HG03575 (cell line): ENCODE measurements at regions not wholly inside any gene's neighbourhood (a gene's known extent, or its start where the extent isn't known, plus 50 kb on each side); places are given as distances from the start of the nearest gene placed in this dataset.

Experiments
- ATAC-seq: cut with Tn5 transposase; IDR thresholded peaks from one replicate; pipeline ENCODE4 v1.9.1; 2021; ENCODE audit not compliant: unreplicated experiment, insufficient number of reproducible peaks, low FRiP score; ENCODE audit errors: extremely low read depth

- ATAC-seq = no peak
These were observed 72.9 kb downstream of the SLC10A2 start for GRCh38 chr13:102993348-102993747.

- ATAC-seq = no peak
These were observed 82.0 kb downstream of the SLC10A2 start for GRCh38 chr13:102984210-102984609.

- ATAC-seq = no peak
These were observed 82.7 kb downstream of the SLC10A2 start for GRCh38 chr13:102983496-102983895.

DNA sequence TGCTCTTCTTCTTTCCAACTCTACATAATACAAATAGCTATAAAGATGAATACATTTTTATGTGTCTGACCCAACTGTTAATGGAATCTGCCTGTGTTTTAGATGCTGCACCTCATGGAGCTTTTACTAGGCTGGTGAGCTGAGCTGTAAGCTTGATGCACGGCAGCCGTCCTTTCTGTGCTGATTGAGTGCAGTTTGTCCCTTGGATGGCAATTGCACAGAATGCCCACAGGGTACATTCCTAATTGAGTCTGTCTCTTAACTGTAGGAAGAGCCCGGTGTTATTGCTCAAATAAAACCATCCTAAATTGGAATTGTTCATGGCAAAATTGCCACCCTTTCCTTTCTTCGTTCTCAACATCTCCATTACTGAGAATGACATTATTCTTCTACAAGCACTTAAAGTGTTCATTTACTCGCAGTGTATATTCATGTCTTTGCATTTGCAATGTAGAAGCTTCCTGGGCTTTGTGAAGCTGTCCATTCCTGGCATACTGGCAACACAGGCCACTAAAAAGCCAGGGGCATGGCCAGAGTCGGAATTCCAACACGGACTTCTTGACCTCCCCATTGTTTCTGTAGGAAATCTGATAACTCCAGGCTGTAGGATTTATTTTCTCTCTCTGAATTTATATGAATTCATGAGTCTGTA, 85.8 kb downstream of the SLC10A2 start:
- ATAC-seq = no peak

DNA sequence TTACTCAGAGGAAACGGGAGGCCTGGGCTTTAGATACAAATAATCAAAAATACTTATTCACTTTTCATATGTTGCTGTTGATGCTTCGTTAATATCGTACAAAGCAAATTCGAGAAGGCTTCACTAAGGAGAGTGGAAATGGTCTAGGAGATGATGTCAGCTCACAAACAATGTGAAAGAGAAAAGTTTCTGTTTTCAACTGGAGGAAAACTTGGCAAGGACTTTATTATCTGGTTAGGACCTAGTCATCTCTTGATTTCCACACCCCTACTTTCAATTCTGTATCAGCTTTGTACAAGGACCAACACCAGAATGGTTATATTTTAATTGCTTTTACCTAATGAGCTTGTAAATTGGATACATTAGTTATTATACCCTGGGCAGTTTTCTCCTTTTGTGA, 88.0 kb downstream of the SLC10A2 start:
- no peak for ATAC-seq

GRCh38 chr13:102977471-102977870, 88.7 kb downstream of the SLC10A2 start:
- no peak for ATAC-seq

GRCh38 chr13:102974317-102975087, 91.7 kb downstream of the SLC10A2 start:
- ATAC-seq = no peak

DNA sequence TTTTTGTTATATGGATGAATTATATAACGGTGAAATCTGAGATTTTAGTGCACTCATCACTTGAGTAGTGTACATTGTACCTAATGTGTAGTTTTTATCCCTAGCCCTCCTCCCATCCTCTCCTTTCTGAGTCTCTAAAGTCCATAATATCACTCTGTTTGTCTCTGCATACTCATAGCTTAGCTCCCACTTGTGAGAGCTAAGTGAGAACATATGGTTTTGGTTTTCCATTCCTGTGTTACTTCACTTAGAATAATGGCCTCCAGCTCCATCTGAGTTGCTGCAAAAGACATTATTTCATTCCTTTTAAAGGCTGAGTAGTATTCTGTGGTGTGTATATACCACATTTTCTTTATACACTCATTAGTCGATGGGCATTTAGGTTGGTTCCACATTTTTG, 94.0 kb downstream of the SLC10A2 start:
- no peak for ATAC-seq

DNA sequence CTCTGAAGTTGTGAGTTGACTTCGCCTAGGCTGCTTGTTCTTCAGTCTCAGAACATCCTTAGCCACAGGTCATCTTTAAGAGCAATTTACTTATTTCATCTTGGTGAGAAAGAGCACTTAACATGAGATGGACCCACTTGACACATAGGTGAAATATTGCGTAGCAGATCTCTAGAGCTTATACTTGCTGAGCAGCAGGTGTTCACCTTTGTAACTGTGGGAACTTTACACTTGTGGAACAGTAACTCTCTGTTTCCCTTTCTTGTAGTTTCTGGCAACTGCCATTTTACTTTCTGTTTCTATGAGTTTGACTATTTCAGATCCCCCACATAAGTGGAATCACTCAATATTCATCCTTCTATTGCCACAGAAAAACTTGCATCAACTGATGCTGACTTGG, 95.7 kb downstream of the SLC10A2 start:
- peak; percentile 96 for ATAC-seq

DNA sequence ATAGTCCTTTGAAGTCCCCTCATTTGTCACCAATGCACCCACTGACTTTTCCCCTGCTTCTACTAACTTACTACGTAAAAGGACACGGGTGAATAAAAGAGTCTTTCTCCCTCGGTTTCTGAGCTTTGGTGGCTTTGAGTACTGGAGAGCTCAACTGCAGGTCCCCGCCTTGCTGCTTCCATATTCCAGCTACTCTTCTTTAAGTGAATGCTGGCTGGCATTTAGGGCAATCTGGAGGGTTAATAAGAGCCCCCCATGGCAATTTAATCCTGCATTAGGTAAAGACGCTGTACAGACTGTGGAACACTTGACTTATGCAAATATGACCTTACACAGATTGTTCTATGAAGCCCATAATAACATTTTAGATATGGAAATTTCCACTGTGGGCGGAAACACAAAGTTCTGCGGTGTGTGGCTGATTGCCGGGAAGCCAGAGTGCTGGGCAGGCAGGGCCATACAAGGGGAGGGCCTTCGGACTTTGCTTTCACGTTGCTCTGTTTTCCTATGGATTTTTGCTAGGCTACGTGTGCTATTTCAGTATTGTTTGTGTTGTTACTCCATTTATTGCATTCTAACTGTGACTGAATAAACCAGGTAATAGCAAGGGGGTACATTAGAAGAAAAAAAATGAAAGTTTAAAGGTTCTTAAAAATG, 97.5 kb downstream of the SLC10A2 start:
- no peak for ATAC-seq

- ATAC-seq = no peak
These were observed 100.4 kb downstream of the SLC10A2 start for GRCh38 chr13:102965802-102966201.

- ATAC-seq = no peak
These were observed 103.8 kb downstream of the SLC10A2 start for GRCh38 chr13:102962430-102962829.

- no peak for ATAC-seq
These were observed 105.3 kb downstream of the SLC10A2 start for GRCh38 chr13:102960959-102961358.

GRCh38 chr13:102956449-102956848, 109.8 kb downstream of the SLC10A2 start:
- ATAC-seq = no peak

DNA sequence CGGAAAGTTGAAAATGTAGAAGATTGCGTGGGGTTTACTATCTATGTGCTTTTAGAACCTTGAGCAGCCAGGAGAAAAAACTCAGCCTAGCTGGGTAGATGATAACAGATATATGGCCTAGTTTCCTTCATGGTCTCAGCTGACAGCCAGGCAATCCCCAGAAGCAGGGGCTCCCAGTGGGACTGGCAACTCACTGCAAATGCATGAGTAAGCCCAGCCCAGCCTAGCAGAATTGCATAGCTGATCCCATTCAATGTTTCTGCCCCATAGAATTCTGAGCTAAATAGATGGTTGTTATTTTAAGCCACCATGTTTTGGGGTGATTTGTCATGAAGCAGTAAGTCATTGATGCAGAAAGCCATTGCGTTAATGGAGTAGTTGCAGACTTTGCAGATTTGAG, 108.5 kb downstream of the ERCC5 start:
- no peak for ATAC-seq

- ATAC-seq = no peak
These were observed 106.0 kb downstream of the ERCC5 start for GRCh38 chr13:102951808-102952207.

- ATAC-seq = no peak
These were observed 102.0 kb downstream of the ERCC5 start for GRCh38 chr13:102947745-102948405.

GRCh38 chr13:102945886-102946285, 100.1 kb downstream of the ERCC5 start:
- no peak for ATAC-seq

GRCh38 chr13:102945324-102945815, 99.5 kb downstream of the ERCC5 start:
- ATAC-seq = no peak
